Hematopoietic multipotent progenitor cell treated with erythropoietin and hydrocortisone succinate and interleukin-3 and kit ligand, for 17 days (in vitro differentiated cells): ENCODE measurements at regions not wholly inside any gene's neighbourhood (a gene's known extent, or its start where the extent isn't known, plus 50 kb on each side); places are given as distances from the start of the nearest gene placed in this dataset.

Source experiments
- DNase-seq: peaks from one replicate; pipeline ENCODE4 v3.0.0-alpha.2; 2015; ENCODE audit warnings: low spot score

- DNase-seq = no peak
Observed at GRCh38 chr10:91137822-91138221, 82.6 kb upstream of the PCGF5 start.

- no peak for DNase-seq
Observed at GRCh38 chr10:91140995-91141549, 79.4 kb upstream of the PCGF5 start.

GRCh38 chr10:91144961-91145360 is 75.5 kb upstream of the PCGF5 start:
- DNase-seq = no peak

GRCh38 chr10:91146146-91146545 is 74.3 kb upstream of the PCGF5 start:
- no peak for DNase-seq

GRCh38 chr10:91149550-91149949 is 70.9 kb upstream of the PCGF5 start:
- DNase-seq = no peak

- no peak for DNase-seq
Observed at GRCh38 chr10:91150631-91151030, 69.8 kb upstream of the PCGF5 start.

GRCh38 chr10:91153508-91153907 is 67.0 kb upstream of the PCGF5 start:
- no peak for DNase-seq

GRCh38 chr10:91154842-91155241 is 65.6 kb upstream of the PCGF5 start:
- no peak for DNase-seq

GRCh38 chr10:91156196-91156595 is 64.3 kb upstream of the PCGF5 start:
- no peak for DNase-seq

GRCh38 chr10:91159254-91159783 is 61.1 kb upstream of the PCGF5 start:
- DNase-seq = no peak

- DNase-seq = peak; percentile 43
Observed at GRCh38 chr10:91162050-91162494, 58.4 kb upstream of the PCGF5 start.

GRCh38 chr10:91162495-91163268 is 57.8 kb upstream of the PCGF5 start:
- DNase-seq = peak; percentile 73

- DNase-seq = peak; percentile 56
Observed at GRCh38 chr10:91163269-91163868, 57.1 kb upstream of the PCGF5 start.

- DNase-seq = peak; percentile 66
Observed at GRCh38 chr10:91163869-91164474, 56.5 kb upstream of the PCGF5 start.

GRCh38 chr10:91164520-91165065 is 55.9 kb upstream of the PCGF5 start:
- no peak for DNase-seq

- no peak for DNase-seq
Observed at GRCh38 chr10:91167406-91167805, 53.1 kb upstream of the PCGF5 start.

GRCh38 chr10:91170418-91170817 is 50.0 kb upstream of the PCGF5 start:
- no peak for DNase-seq
